Chondrocyte (in vitro differentiated cells): ENCODE measurements at regions not wholly inside any gene's neighbourhood (a gene's known extent, or its start where the extent isn't known, plus 50 kb on each side); places are given as distances from the start of the nearest gene placed in this dataset.
A peak's percentile ranks its signal among the peaks of the same experiment; 100 is the strongest.

Source experiments
- DNase-seq: peaks from one replicate; pipeline ENCODE4 v3.0.0; 2021; ENCODE audit warnings: mixed read lengths, low spot score
- H3K27ac Mint-ChIP-seq: one replicate; pipeline ENCODE4 v1.8.0; 2021; ENCODE audit warnings: mild to moderate bottlenecking, moderate library complexity, mixed read lengths; ENCODE audit not compliant: unreplicated experiment
- H3K27me3 Mint-ChIP-seq: 2 replicates; pipeline ENCODE4 v1.8.0; 2021; ENCODE audit warnings: low read depth, mixed read lengths
- H3K36me3 Mint-ChIP-seq: 2 replicates; pipeline ENCODE4 v1.8.0; 2021; ENCODE audit warnings: low read depth, mixed read lengths
- H3K4me1 Mint-ChIP-seq: 2 replicates; pipeline ENCODE4 v1.8.0; 2021; ENCODE audit warnings: low read depth, mild to moderate bottlenecking, mixed read lengths
- H3K4me3 Mint-ChIP-seq: one replicate; pipeline ENCODE4 v1.8.0; 2021; ENCODE audit warnings: mild to moderate bottlenecking, moderate library complexity, mixed read lengths; ENCODE audit not compliant: unreplicated experiment
- H3K9me3 Mint-ChIP-seq: 2 replicates; pipeline ENCODE4 v1.8.0; 2021; ENCODE audit warnings: low read depth, mixed read lengths
- CTCF ChIP-seq: fragments of 200-600 bp; sonication (generic); IDR thresholded peaks from 2 replicates; pipeline ENCODE4 v1.5.0; 2021; ENCODE audit warnings: antibody characterized with exemption, mild to moderate bottlenecking, moderate library complexity

GRCh38 chr7:12777257-12777656 is 89.8 kb downstream of the ARL4A start:
- Mint-ChIP-seq H3K27me3 (no peaks in the 10 kb centered on the region), H3K4me1 (peaks cover 11% of the 10 kb centered on the region), H3K4me3 (no peak overlapping the region), H3K36me3 (no peaks in the 10 kb centered on the region), H3K27ac (no peak overlapping the region), H3K9me3 (peaks cover 16% of the 10 kb centered on the region)
- no peak for DNase-seq
- no peak for TF ChIP-seq CTCF

GRCh38 chr7:12779947-12780346 is 92.5 kb downstream of the ARL4A start:
- DNase-seq = no peak
- no peak for TF ChIP-seq CTCF
- no peaks in the 10 kb centered on the region for H3K27me3 Mint-ChIP-seq
- H3K4me1 Mint-ChIP-seq = peaks cover 29% of the 10 kb centered on the region
- H3K27ac Mint-ChIP-seq = peak overlapping the region; percentile 86
- H3K4me3 Mint-ChIP-seq = no peak overlapping the region
- no peaks in the 10 kb centered on the region for H3K36me3 Mint-ChIP-seq
- peaks cover 2% of the 10 kb centered on the region for H3K9me3 Mint-ChIP-seq

- DNase-seq = no peak
- H3K4me1 Mint-ChIP-seq = peaks cover 33% of the 10 kb centered on the region
- H3K27me3 Mint-ChIP-seq = no peaks in the 10 kb centered on the region
- no peak overlapping the region for H3K4me3 Mint-ChIP-seq
- no peaks in the 10 kb centered on the region for H3K36me3 Mint-ChIP-seq
- peak overlapping the region; percentile 53 for H3K27ac Mint-ChIP-seq
- no peaks in the 10 kb centered on the region for H3K9me3 Mint-ChIP-seq
- TF ChIP-seq CTCF = no peak
Measured at GRCh38 chr7:12783421-12784095, 96.1 kb downstream of the ARL4A start.

- no peak for TF ChIP-seq CTCF
- Mint-ChIP-seq H3K4me1 (peaks cover 22% of the 10 kb centered on the region), H3K27ac (no peak overlapping the region), H3K4me3 (no peak overlapping the region), H3K36me3 (no peaks in the 10 kb centered on the region), H3K27me3 (no peaks in the 10 kb centered on the region), H3K9me3 (no peaks in the 10 kb centered on the region)
- no peak for DNase-seq
Measured at GRCh38 chr7:12785473-12785872, 98.0 kb downstream of the ARL4A start.

- DNase-seq = no peak
- no peak overlapping the region for H3K4me3 Mint-ChIP-seq
- no peaks in the 10 kb centered on the region for H3K9me3 Mint-ChIP-seq
- TF ChIP-seq CTCF = no peak
- peaks cover 22% of the 10 kb centered on the region for H3K4me1 Mint-ChIP-seq
- no peaks in the 10 kb centered on the region for H3K27me3 Mint-ChIP-seq
- no peak overlapping the region for H3K27ac Mint-ChIP-seq
- no peaks in the 10 kb centered on the region for H3K36me3 Mint-ChIP-seq
Measured at GRCh38 chr7:12786494-12786893, 99.1 kb downstream of the ARL4A start.
